Panc1 (cell line): ENCODE measurements at regions not wholly inside any gene's neighbourhood (a gene's known extent, or its start where the extent isn't known, plus 50 kb on each side); places are given as distances from the start of the nearest gene placed in this dataset.

ENCODE experiments used
- ATAC-seq: fragments of 200-7000 bp; cut with Tn5 transposase; 2 replicates; pipeline ENCODE4 v1.9.1; 2020; ENCODE audit warnings: mild to moderate bottlenecking, moderate library complexity
- BruUV-seq: library from RNA; stranded (reverse); fragments of 400-500 nt; replicated peaks from 2 replicates; lab custom pipeline; 2021; lab: Mats Ljungman, UMichigan
- CTCF ChIA-PET: fragments of 300-600 bp; sonication (Branson Sonifier 250); formaldehyde crosslinking; loops from one replicate; lab custom pipeline; 2022; ENCODE audit warnings: antibody characterized with exemption; lab: Charles Lee
- POLR2A ChIA-PET: fragments of 300-600 bp; sonication (Branson Sonifier 250); formaldehyde crosslinking; loops from one replicate; lab custom pipeline; 2022; ENCODE audit warnings: antibody characterized with exemption; lab: Charles Lee
- DNase-seq: peaks from one replicate; pipeline ENCODE4 v3.0.0-alpha.2; 2010; ENCODE audit warnings: low read depth, low spot score
- H3K27ac ChIP-seq: 2 replicates; pipeline ENCODE4 v1.5.1; 2011; ENCODE audit warnings: mild to moderate bottlenecking, low read length, inconsistent platforms
- H3K27me3 ChIP-seq: fragments of 200-500 bp; sonication (Bioruptor generic); 2 replicates; pipeline ENCODE4 v1.6.0; 2014; ENCODE audit warnings: low read length, inconsistent platforms; ENCODE audit not compliant: control insufficient read depth, insufficient read depth
- H3K36me3 ChIP-seq: fragments of 200-500 bp; sonication (Bioruptor generic); 2 replicates; pipeline ENCODE4 v1.5.1; 2014; ENCODE audit warnings: inconsistent platforms, mild to moderate bottlenecking, low read length, moderate library complexity; ENCODE audit not compliant: control insufficient read depth, insufficient read depth
- H3K4me1 ChIP-seq: 2 replicates; pipeline ENCODE4 v1.5.1; 2011; ENCODE audit warnings: inconsistent platforms, mild to moderate bottlenecking, low read length, moderate library complexity; ENCODE audit not compliant: control insufficient read depth, insufficient read depth
- H3K4me3 ChIP-seq, 2 experiments: 2 replicates each; pipeline ENCODE4 v1.5.1; 2011 to 2012; ENCODE audit warnings: low read depth in 2 of 2, low read length in 2 of 2, mild to moderate bottlenecking in 2 of 2, inconsistent platforms in 1 of 2, moderate library complexity in 1 of 2
- H3K9me3 ChIP-seq: fragments of 200-500 bp; sonication (Bioruptor generic); 2 replicates; pipeline ENCODE4 v1.5.1; 2014; ENCODE audit warnings: low read depth, mild to moderate bottlenecking, inconsistent platforms, low read length, moderate library complexity; ENCODE audit not compliant: control insufficient read depth, insufficient read depth
- CTCF ChIP-seq: fragments of 450-650 bp; IDR thresholded peaks from 2 replicates; pipeline ENCODE4 v1.5.1; 2017; ENCODE audit warnings: mild to moderate bottlenecking
- POLR2AphosphoS5 ChIP-seq: IDR thresholded peaks from 2 replicates; pipeline ENCODE4 v1.6.1; 2012; ENCODE audit warnings: mild to moderate bottlenecking, low read depth, low read length, moderate library complexity
- REST ChIP-seq, 2 experiments: IDR thresholded peaks; 2 replicates each; pipeline ENCODE4 v1.6.1; 2011 to 2012; ENCODE audit warnings: low read depth in 2 of 2, control low read depth in 1 of 2, low read length in 1 of 2, mild to moderate bottlenecking in 1 of 2, moderate library complexity in 1 of 2; ENCODE audit not compliant: insufficient read depth in 1 of 2
- SIN3A ChIP-seq: IDR thresholded peaks from 2 replicates; pipeline ENCODE4 v1.6.1; 2012; ENCODE audit warnings: low read depth, mild to moderate bottlenecking, low read length, moderate library complexity, borderline replicate concordance; ENCODE audit not compliant: insufficient read depth
- TCF7L2 ChIP-seq: IDR thresholded peaks from 2 replicates; pipeline ENCODE4 v1.6.1; 2011; ENCODE audit warnings: mild to moderate bottlenecking, low read depth, low read length, inconsistent platforms
- in situ Hi-C: cut with HindIII; loops from 2 replicates; pipeline ENCODE4 v1.10.0; 2016; ENCODE audit warnings: low sequenced_read_pairs, low pct_unique_long_range_greater_than_20kb
- intact Hi-C: fragments of 100-400 bp; cut with micrococcal nuclease; formaldehyde crosslinking; loops from one replicate; pipeline ENCODE4 v1.10.0; 2022; ENCODE audit not compliant: unreplicated experiment

DNA sequence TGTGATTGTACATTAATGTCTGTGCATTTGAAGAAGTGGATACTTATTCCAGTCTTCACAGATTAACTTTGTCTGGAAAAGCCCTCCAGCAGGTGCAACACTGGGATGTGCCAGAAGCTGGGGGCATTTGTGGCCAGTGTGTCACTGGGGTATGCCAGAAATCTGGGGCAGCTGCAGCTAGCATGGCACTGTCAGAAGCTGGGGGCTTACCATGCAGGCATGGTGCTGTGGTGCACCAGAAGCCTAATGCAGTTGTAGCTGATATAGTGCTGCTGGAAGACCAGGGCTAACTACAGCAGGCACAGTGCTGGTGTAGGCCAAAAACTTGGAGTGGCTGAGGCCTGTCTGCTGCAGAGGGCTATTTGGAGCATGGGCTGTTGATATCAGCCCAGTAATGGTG is 270.1 kb downstream of the STK31 start:
- ATAC-seq = no peak
- ChIA-PET CTCF (no interaction called here), POLR2A (no interaction called here)
- Histone ChIP-seq H3K9me3 (no peaks in the 10 kb centered on the region), H3K27ac (no peak overlapping the region), H3K4me3 (no peak overlapping the region), H3K27me3 (no peaks in the 10 kb centered on the region), H3K36me3 (no peaks in the 10 kb centered on the region), H3K4me1 (no peaks in the 10 kb centered on the region)
- intact Hi-C loops (no loop called here), in situ Hi-C loops (no loop called here)
- TF ChIP-seq TCF7L2 = no peak
- no peak for TF ChIP-seq CTCF
- no peak for TF ChIP-seq REST (IDR thresholded peaks at IDR 0.05; ENCODE audit: insufficient read depth in 1 of 2, low read depth in 2 of 2, low read length in 1 of 2)
- TF ChIP-seq SIN3A = no peak
- no peak for TF ChIP-seq POLR2AphosphoS5
- no peak for DNase-seq
- BruUV-seq = no TSS peak

- ChIA-PET POLR2A (no interaction called here), CTCF (no interaction called here)
- H3K27me3 ChIP-seq = no peaks in the 10 kb centered on the region; the same call in 1 of the 2 replicates
- in situ Hi-C loops (no loop called here), intact Hi-C loops (no loop called here)
- H3K27ac ChIP-seq = no peak overlapping the region
- BruUV-seq = no TSS peak
- no peaks in the 10 kb centered on the region for H3K4me1 ChIP-seq
- TF ChIP-seq POLR2AphosphoS5 (no peak), CTCF (no peak)
- no peaks in the 10 kb centered on the region for H3K9me3 ChIP-seq
- DNase-seq (no peak), ATAC-seq (no peak)
- H3K36me3 ChIP-seq = no peaks in the 10 kb centered on the region
- H3K4me3 ChIP-seq = no peak overlapping the region
Measured at GRCh38 chr7:23981314-23981713, 271.3 kb downstream of the STK31 start.
